ENCODE measurements at regions not wholly inside any gene's neighbourhood (a gene's known extent, or its start where the extent isn't known, plus 50 kb on each side); places are given as distances from the start of the nearest gene placed in this dataset.

- no peaks in the 10 kb centered on the region for H3K4me1 ChIP-seq
- no peak overlapping the region for H3K27ac ChIP-seq
- no peak overlapping the region for H3K4me3 ChIP-seq
- TF ChIP-seq POLR2A (IDR thresholded peaks at IDR 0.05): no peak
- no peaks in the 10 kb centered on the region for H3K27me3 ChIP-seq
- H3K36me3 ChIP-seq: no peaks in the 10 kb centered on the region
- H3K9me3 ChIP-seq: no peaks in the 10 kb centered on the region
- no peak for DNase-seq
Observed at GRCh38 chr2:35000453-35000852, 1355.1 kb upstream of the CRIM1 start.

- Histone ChIP-seq H3K36me3 (no peaks in the 10 kb centered on the region), H3K4me1 (no peaks in the 10 kb centered on the region), H3K27me3 (no peaks in the 10 kb centered on the region), H3K4me3 (no peak overlapping the region), H3K27ac (no peak overlapping the region), H3K9me3 (no peaks in the 10 kb centered on the region)
- DNase-seq: no peak
- TF ChIP-seq CTCF (IDR thresholded peaks at IDR 0.05) (no peak), POLR2A (IDR thresholded peaks at IDR 0.05) (no peak)
Observed at GRCh38 chr2:34998741-34999140, 1356.8 kb upstream of the CRIM1 start.

GRCh38 chr2:34997779-34998178, 1357.8 kb upstream of the CRIM1 start:
- Histone ChIP-seq H3K9me3 (no peaks in the 10 kb centered on the region), H3K27me3 (no peaks in the 10 kb centered on the region), H3K4me3 (no peak overlapping the region), H3K36me3 (no peaks in the 10 kb centered on the region), H3K27ac (no peak overlapping the region), H3K4me1 (no peaks in the 10 kb centered on the region)
- no peak for DNase-seq
- TF ChIP-seq POLR2A (IDR thresholded peaks at IDR 0.05) (no peak), CTCF (IDR thresholded peaks at IDR 0.05) (no peak)

GRCh38 chr2:34995196-34995595, 1360.4 kb upstream of the CRIM1 start:
- TF ChIP-seq CTCF (IDR thresholded peaks at IDR 0.05): no peak
- TF ChIP-seq POLR2A (IDR thresholded peaks at IDR 0.05): no peak
- Histone ChIP-seq H3K4me1 (no peaks in the 10 kb centered on the region), H3K27ac (no peak overlapping the region), H3K27me3 (no peaks in the 10 kb centered on the region), H3K4me3 (no peak overlapping the region), H3K9me3 (no peaks in the 10 kb centered on the region), H3K36me3 (no peaks in the 10 kb centered on the region)
- no peak for DNase-seq

- no peaks in the 10 kb centered on the region for H3K27me3 ChIP-seq
- H3K4me1 ChIP-seq: no peaks in the 10 kb centered on the region
- no peaks in the 10 kb centered on the region for H3K9me3 ChIP-seq
- no peak for DNase-seq
- H3K4me3 ChIP-seq: no peak overlapping the region
- no peak overlapping the region for H3K27ac ChIP-seq
- TF ChIP-seq CTCF (IDR thresholded peaks at IDR 0.05) (no peak), POLR2A (IDR thresholded peaks at IDR 0.05) (no peak)
- H3K36me3 ChIP-seq: no peaks in the 10 kb centered on the region
Observed at GRCh38 chr2:34991508-34992274, 1363.9 kb upstream of the CRIM1 start.

- H3K4me3 ChIP-seq: no peak overlapping the region
- H3K4me1 ChIP-seq: no peaks in the 10 kb centered on the region
- H3K9me3 ChIP-seq: peaks cover 0 to 3% (median 0%) of the 10 kb centered on the region in 4 donors
- no peak for DNase-seq
- no peaks in the 10 kb centered on the region for H3K27me3 ChIP-seq
- no peaks in the 10 kb centered on the region for H3K36me3 ChIP-seq
- H3K27ac ChIP-seq: no peak overlapping the region
- TF ChIP-seq CTCF (IDR thresholded peaks at IDR 0.05): no peak
- TF ChIP-seq POLR2A (IDR thresholded peaks at IDR 0.05): no peak
Observed at GRCh38 chr2:34985474-34985873, 1370.1 kb upstream of the CRIM1 start.
